ENCODE measurements at regions not wholly inside any gene's neighbourhood (a gene's known extent, or its start where the extent isn't known, plus 50 kb on each side); places are given as distances from the start of the nearest gene placed in this dataset.
"Not testable (repeated sequence)": the region's sequence is repeated elsewhere in the genome, so short reads cannot be mapped to it uniquely, and the experiment has no call there.

GRCh38 chr3:174480767-174481166, 378.4 kb upstream of the NAALADL2 start (continued):
- no peak for TF ChIP-seq CREB5 (CRISPR knock-in tag; IDR thresholded peaks at IDR 0.05; ENCODE audit: low read depth)
- TF ChIP-seq TCF4 (CRISPR knock-in tag; IDR thresholded peaks at IDR 0.05; ENCODE audit: borderline replicate concordance): no peak
- TF ChIP-seq RARB (CRISPR knock-in tag; IDR thresholded peaks at IDR 0.05): no peak
- no peak for TF ChIP-seq OSR1 (CRISPR knock-in tag; IDR thresholded peaks at IDR 0.05)
- no peak for TF ChIP-seq ZFP30 (CRISPR knock-in tag; IDR thresholded peaks at IDR 0.05)
- no peak for TF ChIP-seq POU6F1 (CRISPR knock-in tag; IDR thresholded peaks at IDR 0.05; ENCODE audit: borderline replicate concordance, low read depth)
- TF ChIP-seq ZFP3 (CRISPR knock-in tag; IDR thresholded peaks at IDR 0.05): no peak
- TF ChIP-seq GLIS3 (CRISPR knock-in tag; IDR thresholded peaks at IDR 0.05): no peak

- no peak for ATAC-seq
- TF ChIP-seq ZC3H10 (CRISPR knock-in tag; IDR thresholded peaks at IDR 0.05) (no peak), ZFP3 (CRISPR knock-in tag; IDR thresholded peaks at IDR 0.05) (no peak)
Observed at GRCh38 chr3:174482541-174482940, 376.6 kb upstream of the NAALADL2 start.

DNA sequence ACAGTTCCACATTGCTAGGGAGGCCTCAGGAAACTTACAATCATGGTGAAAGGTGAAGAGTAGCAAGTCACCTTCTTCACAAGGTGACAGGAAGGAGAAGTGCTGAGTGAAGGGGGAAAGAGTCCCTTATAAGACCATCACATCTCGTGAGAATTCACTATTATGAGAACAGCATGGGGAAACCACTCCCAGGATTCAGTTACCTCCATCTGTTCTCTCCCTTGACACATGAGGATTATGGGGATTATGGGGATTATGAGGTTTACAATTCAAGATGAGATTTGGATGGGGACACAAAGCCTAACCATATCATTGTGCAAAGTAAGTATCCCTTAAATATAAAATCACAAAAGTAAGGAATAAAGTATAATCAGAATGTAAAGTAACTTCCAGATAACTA, 375.9 kb upstream of the NAALADL2 start:
- ATAC-seq: no peak
- TF ChIP-seq BACH2 (CRISPR knock-in tag; IDR thresholded peaks at IDR 0.05; ENCODE audit: borderline replicate concordance) (no peak), RARB (CRISPR knock-in tag; IDR thresholded peaks at IDR 0.05) (no peak), ZFP30 (CRISPR knock-in tag; IDR thresholded peaks at IDR 0.05) (no peak), ZFP3 (CRISPR knock-in tag; IDR thresholded peaks at IDR 0.05) (no peak), TOX (CRISPR knock-in tag; IDR thresholded peaks at IDR 0.05; ENCODE audit: borderline replicate concordance) (no peak), PPARA (CRISPR knock-in tag; IDR thresholded peaks at IDR 0.05; ENCODE audit: borderline replicate concordance) (no peak), CSRNP3 (CRISPR knock-in tag; IDR thresholded peaks at IDR 0.05) (no peak)
- TF ChIP-seq, protein P1, sequence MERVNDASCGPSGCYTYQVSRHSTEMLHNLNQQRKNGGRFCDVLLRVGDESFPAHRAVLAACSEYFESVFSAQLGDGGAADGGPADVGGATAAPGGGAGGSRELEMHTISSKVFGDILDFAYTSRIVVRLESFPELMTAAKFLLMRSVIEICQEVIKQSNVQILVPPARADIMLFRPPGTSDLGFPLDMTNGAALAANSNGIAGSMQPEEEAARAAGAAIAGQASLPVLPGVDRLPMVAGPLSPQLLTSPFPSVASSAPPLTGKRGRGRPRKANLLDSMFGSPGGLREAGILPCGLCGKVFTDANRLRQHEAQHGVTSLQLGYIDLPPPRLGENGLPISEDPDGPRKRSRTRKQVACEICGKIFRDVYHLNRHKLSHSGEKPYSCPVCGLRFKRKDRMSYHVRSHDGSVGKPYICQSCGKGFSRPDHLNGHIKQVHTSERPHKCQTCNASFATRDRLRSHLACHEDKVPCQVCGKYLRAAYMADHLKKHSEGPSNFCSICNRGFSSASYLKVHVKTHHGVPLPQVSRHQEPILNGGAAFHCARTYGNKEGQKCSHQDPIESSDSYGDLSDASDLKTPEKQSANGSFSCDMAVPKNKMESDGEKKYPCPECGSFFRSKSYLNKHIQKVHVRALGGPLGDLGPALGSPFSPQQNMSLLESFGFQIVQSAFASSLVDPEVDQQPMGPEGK (CRISPR knock-in tag; IDR thresholded peaks at IDR 0.05; ENCODE audit: borderline replicate concordance): no peak

GRCh38 chr3:174483856-174484255, 375.3 kb upstream of the NAALADL2 start:
- not testable (repeated sequence) for ATAC-seq

DNA sequence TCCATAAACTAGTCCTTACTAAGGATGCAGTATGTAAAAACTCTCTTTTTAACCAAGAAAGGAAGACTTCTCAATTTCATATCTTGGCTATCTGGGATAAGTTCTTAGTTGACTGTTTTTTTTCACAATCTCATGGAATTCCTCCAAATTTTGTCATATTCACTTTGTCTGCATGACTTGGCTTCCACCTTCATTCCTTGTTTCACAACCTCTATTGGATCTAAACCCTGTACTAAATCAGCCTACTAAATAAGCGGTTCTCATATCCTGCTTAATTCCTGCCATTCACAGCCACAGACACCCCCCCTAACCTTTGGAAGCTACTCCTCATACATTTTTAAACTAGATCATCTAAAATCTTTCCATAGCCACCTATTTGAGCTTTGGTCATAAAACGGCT, 370.6 kb upstream of the NAALADL2 start:
- ATAC-seq: no peak
- TF ChIP-seq POU6F1 (CRISPR knock-in tag; IDR thresholded peaks at IDR 0.05; ENCODE audit: borderline replicate concordance, low read depth) (no peak), CREB5 (CRISPR knock-in tag; IDR thresholded peaks at IDR 0.05; ENCODE audit: low read depth) (no peak), CSDC2 (CRISPR knock-in tag; IDR thresholded peaks at IDR 0.05) (no peak), GLIS3 (CRISPR knock-in tag; IDR thresholded peaks at IDR 0.05) (no peak), PPARA (CRISPR knock-in tag; IDR thresholded peaks at IDR 0.05; ENCODE audit: borderline replicate concordance) (no peak), SNAI2 (CRISPR knock-in tag; IDR thresholded peaks at IDR 0.05) (no peak), ARNTL (CRISPR knock-in tag; IDR thresholded peaks at IDR 0.05; ENCODE audit: borderline replicate concordance, low read depth) (no peak), ESRRG (CRISPR knock-in tag; IDR thresholded peaks at IDR 0.05) (no peak), ZFP30 (CRISPR knock-in tag; IDR thresholded peaks at IDR 0.05) (no peak), RARB (CRISPR knock-in tag; IDR thresholded peaks at IDR 0.05) (no peak), ZFP3 (CRISPR knock-in tag; IDR thresholded peaks at IDR 0.05) (no peak), CSRNP3 (CRISPR knock-in tag; IDR thresholded peaks at IDR 0.05) (no peak), OSR1 (CRISPR knock-in tag; IDR thresholded peaks at IDR 0.05) (no peak), ZNF565 (CRISPR knock-in tag; conservative IDR thresholded peaks at IDR 0.05; ENCODE audit: low read depth) (no peak)
- TF ChIP-seq, protein P2, sequence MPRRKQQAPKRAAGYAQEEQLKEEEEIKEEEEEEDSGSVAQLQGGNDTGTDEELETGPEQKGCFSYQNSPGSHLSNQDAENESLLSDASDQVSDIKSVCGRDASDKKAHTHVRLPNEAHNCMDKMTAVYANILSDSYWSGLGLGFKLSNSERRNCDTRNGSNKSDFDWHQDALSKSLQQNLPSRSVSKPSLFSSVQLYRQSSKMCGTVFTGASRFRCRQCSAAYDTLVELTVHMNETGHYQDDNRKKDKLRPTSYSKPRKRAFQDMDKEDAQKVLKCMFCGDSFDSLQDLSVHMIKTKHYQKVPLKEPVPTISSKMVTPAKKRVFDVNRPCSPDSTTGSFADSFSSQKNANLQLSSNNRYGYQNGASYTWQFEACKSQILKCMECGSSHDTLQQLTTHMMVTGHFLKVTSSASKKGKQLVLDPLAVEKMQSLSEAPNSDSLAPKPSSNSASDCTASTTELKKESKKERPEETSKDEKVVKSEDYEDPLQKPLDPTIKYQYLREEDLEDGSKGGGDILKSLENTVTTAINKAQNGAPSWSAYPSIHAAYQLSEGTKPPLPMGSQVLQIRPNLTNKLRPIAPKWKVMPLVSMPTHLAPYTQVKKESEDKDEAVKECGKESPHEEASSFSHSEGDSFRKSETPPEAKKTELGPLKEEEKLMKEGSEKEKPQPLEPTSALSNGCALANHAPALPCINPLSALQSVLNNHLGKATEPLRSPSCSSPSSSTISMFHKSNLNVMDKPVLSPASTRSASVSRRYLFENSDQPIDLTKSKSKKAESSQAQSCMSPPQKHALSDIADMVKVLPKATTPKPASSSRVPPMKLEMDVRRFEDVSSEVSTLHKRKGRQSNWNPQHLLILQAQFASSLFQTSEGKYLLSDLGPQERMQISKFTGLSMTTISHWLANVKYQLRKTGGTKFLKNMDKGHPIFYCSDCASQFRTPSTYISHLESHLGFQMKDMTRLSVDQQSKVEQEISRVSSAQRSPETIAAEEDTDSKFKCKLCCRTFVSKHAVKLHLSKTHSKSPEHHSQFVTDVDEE (CRISPR knock-in tag; IDR thresholded peaks at IDR 0.05): no peak
